PC-9 (cell line): ENCODE measurements at regions not wholly inside any gene's neighbourhood (a gene's known extent, or its start where the extent isn't known, plus 50 kb on each side); places are given as distances from the start of the nearest gene placed in this dataset.

Source experiments
- BruUV-seq: library from RNA; stranded (reverse); fragments of 400-500 nt; replicated peaks from 2 replicates; lab custom pipeline; 2021; lab: Mats Ljungman, UMichigan
- CTCF ChIA-PET: fragments of 300-600 bp; sonication (Branson Sonifier 250); formaldehyde crosslinking; loops from one replicate; lab custom pipeline; 2022; ENCODE audit warnings: antibody characterized with exemption; lab: Charles Lee
- POLR2A ChIA-PET: fragments of 300-600 bp; sonication (Branson Sonifier 250); formaldehyde crosslinking; loops from one replicate; lab custom pipeline; 2022; ENCODE audit warnings: antibody characterized with exemption; ENCODE audit not compliant: unreplicated experiment; lab: Charles Lee
- DNase-seq, 2 experiments: peaks; one replicate each; pipeline versions ENCODE4 v3.0.0 to v3.0.0-alpha.2; 2015 to 2022; ENCODE audit warnings: mixed read lengths in 1 of 2
- H2AFZ ChIP-seq: fragments of 200-600 bp; sonication (generic); 2 replicates; pipeline ENCODE4 v1.8.1; 2017; ENCODE audit warnings: antibody characterized with exemption
- H3F3A ChIP-seq: fragments of 200-600 bp; sonication (generic); 2 replicates; pipeline ENCODE4 v1.8.1; 2017; ENCODE audit warnings: antibody characterized with exemption, mild to moderate bottlenecking, low read depth; ENCODE audit not compliant: insufficient read depth
- H3K27ac ChIP-seq: fragments of 200-600 bp; sonication (generic); 2 replicates; pipeline ENCODE4 v1.6.1; 2016; ENCODE audit warnings: mixed run types
- H3K27me3 ChIP-seq: fragments of 200-600 bp; sonication (generic); 2 replicates; pipeline ENCODE4 v1.6.1; 2016; ENCODE audit warnings: low read depth, mixed run types; ENCODE audit not compliant: insufficient read depth
- H3K36me3 ChIP-seq: fragments of 200-600 bp; sonication (generic); 2 replicates; pipeline ENCODE4 v1.6.1; 2016; ENCODE audit warnings: low read depth, mixed run types
- H3K4me1 ChIP-seq: fragments of 200-600 bp; sonication (generic); replicated peaks from 2 replicates; pipeline ENCODE4 v1.6.1; 2016; ENCODE audit warnings: mixed run types; ENCODE audit not compliant: insufficient read depth
- H3K4me2 ChIP-seq: fragments of 200-600 bp; sonication (generic); 2 replicates; pipeline ENCODE4 v1.6.1; 2017; ENCODE audit warnings: mixed run types
- H3K4me3 ChIP-seq: fragments of 200-600 bp; sonication (generic); 2 replicates; pipeline ENCODE4 v1.6.1; 2016; ENCODE audit warnings: mixed run types
- H3K79me2 ChIP-seq: fragments of 200-600 bp; sonication (generic); 2 replicates; pipeline ENCODE4 v1.6.1; 2017; ENCODE audit warnings: low read depth, mixed run types
- H3K9me2 ChIP-seq: fragments of 200-600 bp; sonication (generic); 2 replicates; pipeline ENCODE4 v1.8.1; 2017; ENCODE audit warnings: mild to moderate bottlenecking; ENCODE audit not compliant: insufficient read depth
- H3K9me3 ChIP-seq: fragments of 200-600 bp; sonication (generic); 2 replicates; pipeline ENCODE4 v1.8.1; 2016; ENCODE audit warnings: low read depth; ENCODE audit not compliant: insufficient read depth
- H4K20me1 ChIP-seq: fragments of 200-600 bp; sonication (generic); 2 replicates; pipeline ENCODE4 v1.8.1; 2017; ENCODE audit not compliant: insufficient read depth
- CTCF ChIP-seq: fragments of 200-600 bp; sonication (generic); conservative IDR thresholded peaks from 2 replicates; pipeline ENCODE4 v1.6.1; 2017; ENCODE audit warnings: mixed run types, antibody characterized with exemption, mild to moderate bottlenecking, moderate library complexity
- EZH2 ChIP-seq: fragments of 200-600 bp; sonication (generic); IDR thresholded peaks from 2 replicates; pipeline ENCODE4 v1.8.0; 2017; ENCODE audit warnings: antibody characterized with exemption, low read depth
- intact Hi-C: fragments of 100-400 bp; cut with micrococcal nuclease; formaldehyde crosslinking; loops from one replicate; pipeline ENCODE4 v1.10.0; 2022; ENCODE audit not compliant: unreplicated experiment

GRCh38 chr1:198943484-198944187, 304.8 kb downstream of the PTPRC start:
- Histone ChIP-seq H3F3A (no peaks in the 10 kb centered on the region), H3K27me3 (no peaks in the 10 kb centered on the region), H3K36me3 (no peaks in the 10 kb centered on the region), H3K27ac (no peak overlapping the region), H3K4me2 (no peak overlapping the region), H3K9me3 (no peaks in the 10 kb centered on the region), H3K9me2 (no peaks in the 10 kb centered on the region), H2AFZ (no peak overlapping the region), H3K79me2 (no peaks in the 10 kb centered on the region), H4K20me1 (no peaks in the 10 kb centered on the region), H3K4me3 (no peak overlapping the region), H3K4me1 (no peaks in the 10 kb centered on the region)
- no peak for DNase-seq
- intact Hi-C loops: no loop called here
- POLR2A ChIA-PET: no interaction called here
- BruUV-seq: no TSS peak
- CTCF ChIA-PET: no interaction called here
- TF ChIP-seq EZH2 (no peak), CTCF (no peak)

GRCh38 chr1:198947456-198947855, 308.6 kb downstream of the PTPRC start:
- CTCF ChIA-PET: no interaction called here

GRCh38 chr1:198948895-198949659, 310.2 kb downstream of the PTPRC start:
- DNase-seq: no peak
- Histone ChIP-seq H3K4me1 (no peaks in the 10 kb centered on the region), H3K9me2 (no peaks in the 10 kb centered on the region), H3K4me3 (no peak overlapping the region), H3K27ac (no peak overlapping the region), H3K9me3 (0 out of 2 replicates have a peak, but pooled peaks cover 3% of the 10 kb centered on the region), H3F3A (no peaks in the 10 kb centered on the region), H3K4me2 (no peak overlapping the region), H3K36me3 (no peaks in the 10 kb centered on the region), H3K79me2 (no peaks in the 10 kb centered on the region), H2AFZ (no peak overlapping the region), H3K27me3 (no peaks in the 10 kb centered on the region), H4K20me1 (no peaks in the 10 kb centered on the region)
- ChIA-PET CTCF (no interaction called here), POLR2A (no interaction called here)
- intact Hi-C loops: no loop called here
- BruUV-seq: no TSS peak
- TF ChIP-seq CTCF: no peak
- no peak for TF ChIP-seq EZH2

More at GRCh38 chr1:198947456-198947855, 308.6 kb downstream of the PTPRC start:
- Histone ChIP-seq H4K20me1 (no peaks in the 10 kb centered on the region), H3F3A (no peaks in the 10 kb centered on the region), H3K27me3 (no peaks in the 10 kb centered on the region), H3K4me3 (no peak overlapping the region), H3K79me2 (no peaks in the 10 kb centered on the region), H3K9me2 (no peaks in the 10 kb centered on the region), H3K27ac (no peak overlapping the region), H2AFZ (no peak overlapping the region), H3K36me3 (no peaks in the 10 kb centered on the region), H3K9me3 (no peaks in the 10 kb centered on the region), H3K4me1 (no peaks in the 10 kb centered on the region), H3K4me2 (no peak overlapping the region)
- DNase-seq: no peak
- TF ChIP-seq CTCF (no peak), EZH2 (no peak)
- no TSS peak for BruUV-seq
- intact Hi-C loops: no loop called here
- POLR2A ChIA-PET: no interaction called here
